HEK293 (cell line): ENCODE measurements at regions not wholly inside any gene's neighbourhood (a gene's known extent, or its start where the extent isn't known, plus 50 kb on each side); places are given as distances from the start of the nearest gene placed in this dataset.

ENCODE experiments used
- CTCF ChIA-PET: fragments of 350-600 bp; formaldehyde crosslinking; extraction: SDS; loops from one replicate; lab custom pipeline; 2021; ENCODE audit warnings: antibody characterized with exemption; lab: Yijun Ruan, JAX
- POLR2A ChIA-PET: fragments of 300-600 bp; formaldehyde crosslinking; extraction: SDS; loops from one replicate; lab custom pipeline; 2020; ENCODE audit warnings: antibody characterized with exemption, inconsistent platforms; lab: Yijun Ruan, JAX
- H3K27ac ChIP-seq: fragments of 200-500 bp; sonication (Bioruptor generic); 2 replicates; pipeline ENCODE4 v1.5.1; 2014; ENCODE audit warnings: low read depth, low read length, control low read depth, inconsistent platforms; ENCODE audit errors: extremely low read depth
- H3K36me3 ChIP-seq, 2 experiments: fragments of 200-500 bp in 1 of 2; sonication (Bioruptor generic) in 1 of 2; 1 replicate in 1 of 2; 2 replicates in 1 of 2; pipeline ENCODE4 v1.5.1; 2014 to 2017; ENCODE audit warnings: inconsistent platforms in 2 of 2, low read length in 2 of 2; ENCODE audit not compliant: control insufficient read depth in 2 of 2, insufficient read depth in 1 of 2
- H3K4me1 ChIP-seq: fragments of 200-500 bp; sonication (Bioruptor generic); 2 replicates; pipeline ENCODE4 v1.5.1; 2014; ENCODE audit warnings: mild to moderate bottlenecking, low read length, inconsistent platforms; ENCODE audit not compliant: control insufficient read depth, insufficient read depth
- H3K4me3 ChIP-seq: 2 replicates; pipeline ENCODE4 v1.5.1; 2011; ENCODE audit warnings: low read depth, mild to moderate bottlenecking, control low read depth, low read length, moderate library complexity
- H3K9me3 ChIP-seq: fragments of 200-500 bp; sonication (Bioruptor generic); 2 replicates; pipeline ENCODE4 v1.5.1; 2014; ENCODE audit warnings: low read depth, low read length, inconsistent platforms; ENCODE audit not compliant: control insufficient read depth, insufficient read depth
- BCL11B ChIP-seq: fragments of 450-650 bp; formaldehyde crosslinking; IDR thresholded peaks from 2 replicates; pipeline ENCODE4 v1.5.1; 2016; ENCODE audit warnings: low read depth, missing biosample characterization, missing genetic modification characterization
- CTCF ChIP-seq: fragments of 450-650 bp; formaldehyde crosslinking; IDR thresholded peaks from 2 replicates; pipeline ENCODE4 v1.5.1; 2016; ENCODE audit warnings: missing biosample characterization, missing genetic modification characterization
- IKZF3 ChIP-seq: fragments of 450-650 bp; IDR thresholded peaks from 2 replicates; pipeline ENCODE4 v1.5.0; 2018; ENCODE audit warnings: missing biosample characterization, mild to moderate bottlenecking, missing genetic modification characterization, moderate library complexity
- KLF10 ChIP-seq: fragments of 450-650 bp; IDR thresholded peaks from 2 replicates; pipeline ENCODE4 v1.5.1; 2018; ENCODE audit warnings: missing biosample characterization, mild to moderate bottlenecking, missing genetic modification characterization
- OSR2 ChIP-seq: fragments of 450-650 bp; formaldehyde crosslinking; IDR thresholded peaks from 2 replicates; pipeline ENCODE4 v1.5.1; 2016; ENCODE audit warnings: missing biosample characterization, missing genetic modification characterization
- RBAK ChIP-seq: fragments of 450-650 bp; formaldehyde crosslinking; IDR thresholded peaks from 2 replicates; pipeline ENCODE4 v1.5.1; 2016; ENCODE audit warnings: missing biosample characterization, missing genetic modification characterization
- TCF7L2 ChIP-seq: IDR thresholded peaks from 2 replicates; pipeline ENCODE4 v1.6.1; 2011; ENCODE audit warnings: low read depth, mild to moderate bottlenecking, inconsistent platforms, low read length, moderate library complexity, borderline replicate concordance
- ZBTB44 ChIP-seq: fragments of 450-650 bp; IDR thresholded peaks from 2 replicates; pipeline ENCODE4 v1.5.1; 2018; ENCODE audit warnings: missing biosample characterization, mild to moderate bottlenecking, missing genetic modification characterization
- ZBTB48 ChIP-seq: fragments of 450-650 bp; formaldehyde crosslinking; IDR thresholded peaks from 2 replicates; pipeline ENCODE4 v1.5.1; 2016; ENCODE audit warnings: missing biosample characterization, missing genetic modification characterization
- ZBTB7A ChIP-seq: fragments of 450-650 bp; formaldehyde crosslinking; IDR thresholded peaks from 2 replicates; pipeline ENCODE4 v1.5.1; 2016; ENCODE audit warnings: low read depth, missing biosample characterization, missing genetic modification characterization
- ZNF571 ChIP-seq: fragments of 450-650 bp; formaldehyde crosslinking; IDR thresholded peaks from 2 replicates; pipeline ENCODE4 v1.5.0; 2017; ENCODE audit warnings: missing biosample characterization, missing genetic modification characterization
- ZNF629 ChIP-seq: fragments of 450-650 bp; formaldehyde crosslinking; IDR thresholded peaks from 2 replicates; pipeline ENCODE4 v1.5.1; 2017; ENCODE audit warnings: missing biosample characterization, missing genetic modification characterization
- ZNF639 ChIP-seq: fragments of 450-650 bp; formaldehyde crosslinking; IDR thresholded peaks from 2 replicates; pipeline ENCODE4 v1.5.1; 2016; ENCODE audit warnings: missing biosample characterization, missing genetic modification characterization
- ZNF645 ChIP-seq: fragments of 450-650 bp; formaldehyde crosslinking; IDR thresholded peaks from 2 replicates; pipeline ENCODE4; 2016; ENCODE audit warnings: missing biosample characterization, missing genetic modification characterization
- ZNF677 ChIP-seq: fragments of 450-650 bp; IDR thresholded peaks from 2 replicates; pipeline ENCODE4 v1.5.0; 2018; ENCODE audit warnings: missing biosample characterization, mild to moderate bottlenecking, missing genetic modification characterization, moderate library complexity
- ZNF701 ChIP-seq: fragments of 450-650 bp; formaldehyde crosslinking; IDR thresholded peaks from 2 replicates; pipeline ENCODE4 v1.5.1; 2016; ENCODE audit warnings: missing biosample characterization, missing genetic modification characterization
- ZNF830 ChIP-seq: fragments of 450-650 bp; IDR thresholded peaks from 2 replicates; pipeline ENCODE4 v1.5.0; 2018; ENCODE audit warnings: missing biosample characterization, missing genetic modification characterization, low read depth, mild to moderate bottlenecking, moderate library complexity

- no peaks in the 10 kb centered on the region for H3K4me1 ChIP-seq
- CTCF ChIA-PET = no interaction called here
- no peak overlapping the region for H3K27ac ChIP-seq
- H3K4me3 ChIP-seq = no peak overlapping the region
- POLR2A ChIA-PET = no interaction called here
- H3K36me3 ChIP-seq = no peaks in the 10 kb centered on the region
- TF ChIP-seq ZNF645 (tag by site-specific recombination) (no peak), OSR2 (no peak), ZBTB48 (tag by site-specific recombination) (no peak), ZNF571 (tag by site-specific recombination) (no peak), ZNF629 (tag by site-specific recombination) (no peak), ZNF677 (tag by site-specific recombination) (no peak), ZNF830 (tag by site-specific recombination) (no peak), ZNF639 (no peak), BCL11B (no peak), TCF7L2 (no peak)
- no peaks in the 10 kb centered on the region for H3K9me3 ChIP-seq
Observed at GRCh38 chr1:80799457-80799856, 1001.3 kb upstream of the ADGRL2 start.

- no peaks in the 10 kb centered on the region for H3K36me3 ChIP-seq
- TF ChIP-seq ZBTB44 = no peak
- no peak for TF ChIP-seq ZNF701 (tag by site-specific recombination)
- no peak for TF ChIP-seq CTCF (tag by site-specific recombination)
- TF ChIP-seq RBAK = no peak
- TF ChIP-seq KLF10 (tag by site-specific recombination) = no peak
- no peak for TF ChIP-seq ZBTB7A (tag by site-specific recombination)
- TF ChIP-seq IKZF3 = no peak
- TF ChIP-seq, all 188 proteins: peak for 0
- H3K27ac ChIP-seq = no peak overlapping the region
- H3K4me1 ChIP-seq = no peaks in the 10 kb centered on the region
- no peaks in the 10 kb centered on the region for H3K9me3 ChIP-seq
- ChIA-PET POLR2A (no interaction called here), CTCF (interaction anchor here (1.0 kb wide), 1 partner anchor 562 kb away, joined by 3 read pairs; no protein-coding TSS in a partner anchor)
- H3K4me3 ChIP-seq = no peak overlapping the region
Observed at GRCh38 chr1:80779275-80779674, 1021.5 kb upstream of the ADGRL2 start.
